HepG2 (cell line): ENCODE measurements at regions not wholly inside any gene's neighbourhood (a gene's known extent, or its start where the extent isn't known, plus 50 kb on each side); places are given as distances from the start of the nearest gene placed in this dataset.

ENCODE experiments used
- CREB1 ChIP-seq, 2 experiments: fragments of 450-650 bp in 1 of 2; IDR thresholded peaks; 2 replicates each; pipeline ENCODE4 v1.6.1; 2016 to 2017; ENCODE audit warnings: control low read depth in 1 of 2, mild to moderate bottlenecking in 1 of 2, missing compliant biosample characterization in 1 of 2, missing genetic modification characterization in 1 of 2
- ELF1 ChIP-seq: sonication (generic); formaldehyde crosslinking; IDR thresholded peaks from 2 replicates; pipeline ENCODE4 v1.4.0; 2020; ENCODE audit warnings: missing genetic modification reagents
- EP300 ChIP-seq, 3 experiments: sonication (generic) in 1 of 3; formaldehyde crosslinking in 1 of 3; IDR thresholded peaks; 2 replicates each; pipeline versions ENCODE4 v1.5.1 to v1.6.1; 2011 to 2020; ENCODE audit warnings: low read depth in 2 of 3, low read length in 2 of 3, borderline replicate concordance in 1 of 3, improper control_type of control experiment in 1 of 3, mild to moderate bottlenecking in 1 of 3, missing genetic modification reagents in 1 of 3, moderate library complexity in 1 of 3
- ETV6 ChIP-seq: sonication (generic); formaldehyde crosslinking; conservative IDR thresholded peaks from 2 replicates; pipeline ENCODE4 v1.4.0; 2020; ENCODE audit warnings: missing genetic modification reagents
- EZH2 ChIP-seq: conservative IDR thresholded peaks from 2 replicates; pipeline ENCODE4 v1.6.1; 2012; ENCODE audit warnings: mild to moderate bottlenecking, low read depth, low read length, moderate library complexity
- RAD21 ChIP-seq: fragments of 450-650 bp; formaldehyde crosslinking; IDR thresholded peaks from 2 replicates; pipeline ENCODE4 v1.5.0; 2020; ENCODE audit warnings: mild to moderate bottlenecking
- SIX1 ChIP-seq: sonication (generic); formaldehyde crosslinking; IDR thresholded peaks from 2 replicates; pipeline ENCODE4 v1.4.0; 2020; ENCODE audit warnings: missing genetic modification reagents, borderline replicate concordance
- ZNF274 ChIP-seq: sonication (generic); formaldehyde crosslinking; IDR thresholded peaks from 2 replicates; pipeline ENCODE4 v1.5.1; 2020; ENCODE audit warnings: mild to moderate bottlenecking, missing genetic modification reagents
- ZNF501 ChIP-seq: sonication (generic); formaldehyde crosslinking; IDR thresholded peaks from 2 replicates; pipeline ENCODE4 v1.5.1; 2020; ENCODE audit warnings: mild to moderate bottlenecking, moderate library complexity, missing genetic modification reagents
- ZNF839 ChIP-seq: sonication (generic); formaldehyde crosslinking; IDR thresholded peaks from 2 replicates; pipeline ENCODE4 v1.4.0; 2020; ENCODE audit warnings: missing genetic modification reagents, mild to moderate bottlenecking, borderline replicate concordance
- ZNF878 ChIP-seq: sonication (generic); formaldehyde crosslinking; IDR thresholded peaks from 2 replicates; pipeline ENCODE4 v1.8.1; 2023; ENCODE audit warnings: mild to moderate bottlenecking, missing genetic modification reagents, moderate library complexity
- TF ChIP-seq, protein P1 (sequence below): sonication (generic); formaldehyde crosslinking; IDR thresholded peaks from 2 replicates; pipeline ENCODE4 v1.5.0; 2020; ENCODE audit warnings: mild to moderate bottlenecking, missing genetic modification reagents, moderate library complexity

- TF ChIP-seq ELF1 (no peak), RAD21 (no peak), ZNF839 (CRISPR knock-in tag) (no peak), ETV6 (no peak), SIX1 (CRISPR knock-in tag) (no peak), ZNF501 (CRISPR knock-in tag) (no peak), CREB1 (IDR thresholded peaks at IDR 0.05) (no peak), CREB1 (CRISPR knock-in tag; IDR thresholded peaks at IDR 0.05) (no peak), EP300 (IDR thresholded peaks at IDR 0.05; ENCODE audit: low read depth in 2 of 2, low read length in 2 of 2) (no peak), EP300 (CRISPR knock-in tag; IDR thresholded peaks at IDR 0.05; ENCODE audit: borderline replicate concordance) (no peak), ZNF878 (CRISPR knock-in tag) (no peak), EZH2 (no peak), ZNF274 (CRISPR knock-in tag) (no peak)
- TF ChIP-seq, protein P1, sequence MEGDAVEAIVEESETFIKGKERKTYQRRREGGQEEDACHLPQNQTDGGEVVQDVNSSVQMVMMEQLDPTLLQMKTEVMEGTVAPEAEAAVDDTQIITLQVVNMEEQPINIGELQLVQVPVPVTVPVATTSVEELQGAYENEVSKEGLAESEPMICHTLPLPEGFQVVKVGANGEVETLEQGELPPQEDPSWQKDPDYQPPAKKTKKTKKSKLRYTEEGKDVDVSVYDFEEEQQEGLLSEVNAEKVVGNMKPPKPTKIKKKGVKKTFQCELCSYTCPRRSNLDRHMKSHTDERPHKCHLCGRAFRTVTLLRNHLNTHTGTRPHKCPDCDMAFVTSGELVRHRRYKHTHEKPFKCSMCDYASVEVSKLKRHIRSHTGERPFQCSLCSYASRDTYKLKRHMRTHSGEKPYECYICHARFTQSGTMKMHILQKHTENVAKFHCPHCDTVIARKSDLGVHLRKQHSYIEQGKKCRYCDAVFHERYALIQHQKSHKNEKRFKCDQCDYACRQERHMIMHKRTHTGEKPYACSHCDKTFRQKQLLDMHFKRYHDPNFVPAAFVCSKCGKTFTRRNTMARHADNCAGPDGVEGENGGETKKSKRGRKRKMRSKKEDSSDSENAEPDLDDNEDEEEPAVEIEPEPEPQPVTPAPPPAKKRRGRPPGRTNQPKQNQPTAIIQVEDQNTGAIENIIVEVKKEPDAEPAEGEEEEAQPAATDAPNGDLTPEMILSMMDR (CRISPR knock-in tag) = no peak
These were observed 543.7 kb upstream of the COBL start for GRCh38 chr7:51860305-51860704.
